Stimulated activated CD4-positive, alpha-beta T cell treated with anti-CD3 and anti-CD28 coated beads, Interleukin-1b, Interleukin-23, amount 100 ng/mL, for 1 hour (primary cell): ENCODE measurements at regions not wholly inside any gene's neighbourhood (a gene's known extent, or its start where the extent isn't known, plus 50 kb on each side); places are given as distances from the start of the nearest gene placed in this dataset.
A peak's percentile ranks its signal among the peaks of the same experiment; 100 is the strongest.
"Not testable (repeated sequence)": the region's sequence is repeated elsewhere in the genome, so short reads cannot be mapped to it uniquely, and the experiment has no call there.

ENCODE experiments used
- DNase-seq, 2 donors: peaks; one replicate each; pipeline ENCODE4 v3.0.0-alpha.2; 2020; ENCODE audit warnings: low read depth in 2 of 2

GRCh38 chr1:18561967-18562366, 68.7 kb upstream of the PAX7 start:
- DNase-seq: no peak

DNA sequence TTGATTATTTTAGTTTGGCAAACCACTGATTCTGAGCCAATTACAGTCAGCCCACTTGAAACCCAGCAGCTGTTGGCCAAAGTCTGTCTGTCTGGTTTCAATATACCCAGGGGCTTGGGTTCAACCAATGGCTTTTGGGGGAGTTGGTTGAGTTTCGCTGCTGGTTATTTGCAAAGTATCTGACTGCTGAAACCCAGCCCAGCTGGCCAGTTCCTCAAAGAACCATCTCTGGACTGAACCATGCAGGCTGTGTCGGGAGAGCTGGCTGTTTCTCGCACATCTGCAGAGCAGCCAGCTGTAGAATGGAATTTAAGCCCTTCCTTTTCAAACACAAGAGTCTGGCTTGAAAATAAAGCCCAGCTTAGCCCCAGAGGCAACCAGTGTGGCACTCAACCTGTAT, 66.0 kb upstream of the PAX7 start:
- no peak for DNase-seq

DNA sequence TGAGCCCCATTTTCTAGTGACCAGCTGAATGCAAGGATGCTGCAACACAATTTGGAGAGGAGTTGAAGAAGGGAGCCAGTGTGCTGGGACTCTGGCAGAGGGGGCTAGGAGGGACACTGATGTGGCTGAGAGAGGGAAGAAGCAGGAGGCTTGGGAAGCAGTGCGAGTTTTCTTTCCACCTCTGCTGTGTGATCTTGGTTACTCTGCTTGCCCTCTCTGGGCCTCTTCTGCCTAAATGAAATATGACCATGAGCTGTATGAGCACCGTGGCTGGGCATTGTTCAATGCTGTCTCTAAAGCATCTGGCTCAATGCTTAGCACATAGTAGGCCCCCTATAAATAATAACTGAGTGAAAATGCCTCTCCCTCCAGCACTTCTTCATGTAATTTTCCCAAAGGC, 65.3 kb upstream of the PAX7 start:
- no peak for DNase-seq

- DNase-seq: no peak
These were observed 62.2 kb upstream of the PAX7 start for GRCh38 chr1:18568489-18568888.

- no peak for DNase-seq
These were observed 61.4 kb upstream of the PAX7 start for GRCh38 chr1:18569251-18569650.

GRCh38 chr1:18569811-18570545, 60.7 kb upstream of the PAX7 start:
- no peak for DNase-seq

- no peak for DNase-seq
These were observed 59.4 kb upstream of the PAX7 start for GRCh38 chr1:18571275-18571674.

DNA sequence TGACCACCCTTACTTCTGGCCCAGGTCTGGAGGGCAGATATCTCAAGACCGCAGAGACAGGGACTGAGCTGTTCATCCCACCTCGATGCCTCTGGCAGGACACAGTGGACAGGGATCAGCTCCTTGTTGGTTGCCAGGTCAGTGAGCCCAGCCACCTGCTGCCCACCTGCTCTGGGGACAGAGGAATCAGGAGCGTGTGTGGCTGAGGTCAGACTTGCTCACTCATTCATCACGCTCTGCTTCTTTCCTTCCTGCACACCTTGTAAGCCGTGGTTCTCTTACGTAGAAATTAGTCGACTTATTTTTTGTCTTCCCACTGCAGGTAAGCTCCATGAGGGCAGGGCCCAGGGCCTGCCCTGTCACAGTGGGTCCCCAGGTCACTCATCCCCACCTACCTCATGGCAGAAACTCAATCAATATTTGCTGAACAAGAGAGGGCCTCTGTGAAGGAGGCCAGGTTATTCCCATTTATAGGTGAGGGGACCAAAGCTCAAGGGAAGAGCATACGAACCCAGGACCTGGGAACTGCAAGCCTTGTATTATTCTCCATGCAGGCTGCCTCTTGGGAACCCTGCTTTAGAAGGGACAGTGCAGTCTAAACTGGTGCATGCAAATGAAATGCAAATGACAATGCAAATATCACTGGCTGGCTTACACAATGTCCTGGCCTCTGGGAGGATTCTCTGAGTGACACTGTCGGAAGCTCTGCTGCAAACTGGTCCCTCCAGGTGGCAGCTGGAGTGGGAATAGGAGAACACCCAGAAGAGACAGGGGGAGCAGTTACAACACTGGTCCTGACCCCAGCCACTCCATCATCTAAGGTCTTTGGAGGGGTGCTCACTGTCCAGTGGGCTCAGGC, 58.4 kb upstream of the PAX7 start:
- no peak for DNase-seq

- DNase-seq: no peak
These were observed 57.5 kb upstream of the PAX7 start for GRCh38 chr1:18573170-18573569.

DNA sequence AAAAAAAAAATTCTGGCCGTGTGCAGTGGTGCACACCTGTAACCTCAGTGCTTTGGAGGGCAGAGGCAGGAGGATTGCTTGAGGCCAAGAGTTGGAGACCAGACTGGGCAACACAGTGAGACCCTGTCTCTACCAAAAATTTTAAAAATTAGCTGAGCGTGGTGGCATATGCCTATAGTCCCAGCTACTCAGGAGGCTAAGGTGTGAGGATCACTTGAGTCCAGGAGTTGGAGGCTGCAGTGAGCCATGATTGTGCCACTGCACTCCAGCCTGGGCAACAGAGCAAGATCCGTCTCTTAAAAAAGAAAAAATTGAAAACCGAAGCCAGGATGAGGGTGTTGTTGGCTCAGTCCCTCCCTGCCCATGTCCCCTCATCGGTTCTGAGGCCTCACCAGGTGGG, 55.9 kb upstream of the PAX7 start:
- no peak for DNase-seq

DNA sequence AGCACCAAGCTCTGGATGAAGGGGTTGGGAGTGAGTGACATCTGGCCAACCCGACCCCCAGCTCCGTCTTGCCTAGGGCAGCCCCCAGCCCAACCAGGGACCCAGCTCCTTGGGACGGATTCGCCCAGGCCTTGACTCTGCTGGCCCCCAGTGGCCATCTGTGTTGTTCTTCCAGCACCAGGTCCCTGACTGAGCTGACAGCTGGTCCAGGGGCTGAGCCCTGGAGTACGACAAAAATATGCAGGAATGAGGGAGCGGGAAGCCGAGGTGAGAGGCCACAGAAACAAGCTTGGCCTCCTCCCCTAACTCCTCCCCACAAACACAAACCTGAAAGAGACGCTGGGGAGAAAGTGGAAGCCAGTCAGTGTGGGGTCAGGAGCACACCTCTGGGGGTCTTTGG, 55.0 kb upstream of the PAX7 start:
- DNase-seq: peak in 1 of 2 donors; percentile 18

DNA sequence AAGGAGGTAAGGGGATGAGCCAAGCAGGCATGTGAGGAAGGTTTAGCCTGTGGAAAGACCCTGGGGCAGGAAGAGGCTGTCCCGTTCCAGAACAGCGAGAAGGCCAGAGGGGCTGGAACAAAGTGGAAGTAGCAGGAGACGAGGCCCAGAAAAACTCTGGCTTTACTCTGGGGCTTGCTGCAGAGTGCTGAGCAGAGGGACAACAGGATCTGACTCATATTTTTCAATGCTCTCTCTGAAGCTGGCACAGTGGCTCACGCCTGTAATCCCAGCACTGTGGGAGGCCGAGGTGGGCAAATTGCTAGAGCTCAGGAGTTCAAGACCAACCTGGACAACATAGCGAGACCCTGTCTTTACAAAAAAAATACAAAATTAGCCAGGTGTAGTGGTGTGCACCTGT, 52.4 kb upstream of the PAX7 start:
- no peak for DNase-seq

- not testable (repeated sequence) for DNase-seq
These were observed 51.4 kb upstream of the PAX7 start for GRCh38 chr1:18579267-18579666.

- no peak for DNase-seq
These were observed 50.6 kb upstream of the PAX7 start for GRCh38 chr1:18580047-18580446.

- DNase-seq: no peak
These were observed 49.8 kb upstream of the PAX7 start for GRCh38 chr1:18580691-18581419.
